Activated CD8-positive, alpha-beta memory T cell treated with anti-CD3 and anti-CD28 coated beads for 36 hours (primary cell): ENCODE measurements at regions not wholly inside any gene's neighbourhood (a gene's known extent, or its start where the extent isn't known, plus 50 kb on each side); places are given as distances from the start of the nearest gene placed in this dataset.

ENCODE experiments used
- CTCF ChIA-PET: fragments of 350-600 bp; sonication (Branson Sonifier 250); formaldehyde crosslinking; loops from one replicate; lab custom pipeline; 2021; ENCODE audit warnings: antibody characterized with exemption; lab: Charles Lee
- POLR2A ChIA-PET: fragments of 350-600 bp; sonication (Branson Sonifier 250); formaldehyde crosslinking; loops from one replicate; lab custom pipeline; 2021; ENCODE audit warnings: antibody characterized with exemption; lab: Charles Lee

DNA sequence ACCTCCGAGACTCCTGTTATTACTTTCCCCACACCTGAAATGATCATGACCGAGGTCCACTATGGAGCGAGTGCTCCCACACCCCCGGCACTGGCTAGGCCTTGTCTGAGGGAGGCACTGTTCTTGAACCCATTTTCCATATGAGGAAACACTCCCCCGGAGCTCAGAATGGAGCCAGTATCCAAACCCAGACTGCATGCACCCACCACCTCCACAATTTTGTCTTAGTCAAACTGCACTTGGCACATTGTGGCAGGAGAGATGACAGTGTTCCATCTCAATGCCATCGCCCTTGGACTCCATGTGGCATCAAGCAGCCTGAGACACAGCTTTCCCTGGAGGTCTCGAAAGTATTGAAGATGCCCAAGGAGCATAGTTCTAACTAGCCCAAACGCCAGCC is 154.1 kb downstream of the NUP210 start:
- ChIA-PET POLR2A (interaction anchor here (0.7 kb wide), 1 partner anchor 205 kb away, joined by 5 read pairs; no protein-coding TSS in a partner anchor), CTCF (interaction anchor here (0.6 kb wide), 2 partner anchors 51 to 201 kb away, joined by 3 to 4 read pairs; no protein-coding TSS in a partner anchor)

DNA sequence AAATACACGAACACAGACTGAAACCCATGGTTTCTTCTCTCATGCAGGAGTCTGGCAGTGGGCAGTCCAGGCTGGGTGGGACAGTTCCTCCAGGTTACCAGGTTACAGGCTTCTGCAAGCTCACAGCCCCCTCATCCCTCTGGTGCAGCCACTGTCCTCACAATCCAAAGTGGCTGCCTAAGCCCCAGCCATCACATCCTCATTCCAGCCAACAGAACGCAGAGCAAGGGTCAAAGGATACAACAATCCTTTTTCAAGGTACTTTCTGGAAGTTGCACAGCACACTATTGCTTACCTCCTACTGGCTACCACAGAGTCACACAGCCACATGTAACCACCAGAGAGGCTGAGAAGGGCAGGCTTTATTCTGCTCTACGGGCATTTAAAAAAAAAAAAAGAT is 154.6 kb downstream of the NUP210 start:
- POLR2A ChIA-PET = interaction anchor here (0.7 kb wide), 1 partner anchor 205 kb away, joined by 5 read pairs; no protein-coding TSS in a partner anchor
- CTCF ChIA-PET = interaction anchor here (0.6 kb wide), 1 partner anchor 52 kb away, joined by 4 read pairs; no protein-coding TSS in a partner anchor

DNA sequence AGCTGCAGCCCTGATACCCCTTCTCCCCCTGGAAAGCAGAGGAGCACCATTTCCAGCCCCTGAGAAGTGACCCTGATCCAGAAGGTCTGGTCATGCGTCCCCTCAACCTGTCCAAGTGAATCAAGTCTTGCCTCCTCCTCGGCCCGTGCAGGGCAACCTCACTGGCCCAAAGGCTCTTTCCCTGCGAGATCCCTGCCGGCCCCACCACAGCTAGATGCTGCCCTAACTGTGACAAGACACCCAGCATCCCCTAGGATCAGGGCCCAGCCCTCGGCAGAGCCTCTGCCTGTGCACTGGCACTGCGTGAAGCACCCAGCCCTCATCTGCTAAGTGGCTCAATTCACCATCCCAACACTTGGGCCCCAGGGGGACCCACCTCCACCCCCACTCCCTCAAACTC is 155.1 kb downstream of the NUP210 start:
- ChIA-PET CTCF (no interaction called here), POLR2A (no interaction called here)

DNA sequence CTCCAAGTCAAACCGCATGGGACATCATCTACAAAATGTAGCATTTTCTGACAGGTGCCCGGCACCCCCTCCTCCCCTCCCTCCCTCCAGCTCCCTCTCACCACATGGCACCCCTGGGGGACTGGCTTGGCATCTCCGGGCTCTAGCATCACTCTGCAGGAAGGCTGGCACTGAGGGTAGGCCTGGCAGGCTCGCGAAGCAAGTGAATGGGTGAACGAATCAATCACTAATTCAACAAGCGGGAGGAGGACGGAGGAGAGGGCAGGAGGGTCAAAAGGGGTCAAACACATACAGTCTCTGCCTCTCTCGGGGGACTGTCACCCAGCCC is 155.7 kb downstream of the NUP210 start:
- ChIA-PET POLR2A (no interaction called here), CTCF (no interaction called here)

DNA sequence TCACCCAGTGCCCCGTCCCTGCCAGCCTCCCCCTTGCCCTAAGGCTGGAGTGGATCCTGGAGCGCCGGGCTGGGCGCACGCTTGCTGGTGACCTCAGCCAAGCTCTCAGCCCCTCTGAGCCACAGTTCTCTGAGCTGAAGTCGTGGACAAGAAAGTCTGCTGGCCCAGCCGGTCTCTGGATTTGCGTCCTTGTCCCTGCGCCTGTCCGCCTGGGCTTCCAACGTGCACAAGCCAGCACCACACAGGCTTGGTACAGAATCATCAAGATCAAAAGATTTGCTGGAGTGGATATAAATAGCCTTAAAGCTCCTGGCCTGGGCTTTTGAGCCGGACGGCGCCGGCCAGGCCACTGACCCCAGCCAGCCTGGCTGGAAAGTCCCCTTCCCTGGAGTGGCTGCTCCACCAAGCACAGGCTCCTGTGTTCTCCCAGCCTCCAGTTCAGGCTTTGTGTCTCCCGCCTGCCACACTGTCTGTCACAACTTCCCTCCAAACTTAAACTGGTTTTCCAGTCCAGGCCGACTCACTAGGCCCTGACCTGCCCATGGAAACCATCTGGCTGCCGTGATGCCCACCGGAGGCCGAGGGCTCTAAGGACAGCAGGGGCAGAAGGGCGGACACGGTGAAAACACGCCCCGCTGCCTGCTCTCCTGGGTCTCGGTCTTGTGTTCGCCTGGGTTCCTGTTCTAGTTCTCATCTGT is 156.2 kb downstream of the NUP210 start:
- ChIA-PET POLR2A (no interaction called here), CTCF (no interaction called here)

DNA sequence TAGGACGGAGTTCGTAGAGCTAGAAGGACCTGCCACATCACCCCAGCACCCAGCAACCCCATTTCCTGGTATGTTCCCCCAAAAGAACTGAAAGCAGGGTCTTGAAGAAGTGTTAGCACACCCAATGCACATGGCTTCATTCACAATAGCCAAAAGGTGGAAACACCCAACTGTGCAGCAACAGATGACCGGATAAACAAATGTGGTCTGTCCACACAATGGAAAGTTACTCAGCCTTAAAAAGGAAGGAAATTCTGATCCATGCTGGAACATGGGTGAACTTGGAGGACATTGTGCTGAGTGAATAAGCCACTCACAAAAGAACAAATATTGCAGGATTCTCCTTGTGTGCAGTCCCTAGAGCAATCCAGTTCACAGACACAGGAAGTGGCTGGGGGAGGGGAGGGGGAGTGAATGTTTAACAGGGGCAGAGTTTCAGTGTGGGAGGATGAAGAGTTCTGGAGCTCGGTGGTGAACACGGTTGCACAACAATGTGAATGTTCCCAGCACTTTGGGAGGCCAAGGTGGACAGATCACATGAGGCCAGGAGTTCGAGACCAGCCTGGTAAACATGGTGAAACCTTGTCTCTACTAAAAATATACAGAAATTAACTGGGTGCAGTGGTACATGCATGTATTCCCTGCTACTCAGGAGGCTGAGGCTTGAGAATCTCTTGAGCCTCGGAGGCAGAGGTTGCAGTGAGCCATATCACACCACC is 157.5 kb downstream of the NUP210 start:
- ChIA-PET POLR2A (no interaction called here), CTCF (no interaction called here)

DNA sequence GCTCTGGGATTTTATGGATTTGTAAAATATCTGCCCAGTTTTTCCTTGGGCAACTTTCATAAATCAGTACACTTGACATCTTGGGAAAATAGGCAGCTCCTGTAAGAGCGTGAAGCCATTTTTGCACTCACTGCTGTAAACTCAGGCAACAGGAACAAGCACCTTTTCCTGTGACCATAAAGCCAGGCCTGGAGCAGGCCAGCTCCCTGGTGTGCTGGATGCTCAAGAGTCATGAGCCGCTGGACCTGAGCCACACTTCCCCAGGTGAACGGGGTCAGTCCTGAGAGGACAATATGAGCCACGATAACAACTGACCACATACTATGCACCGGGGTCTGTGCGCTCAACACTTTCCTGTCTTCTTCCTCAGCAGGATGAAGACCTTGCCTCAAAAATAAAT is 158.2 kb downstream of the NUP210 start:
- ChIA-PET CTCF (interaction anchor here (1.4 kb wide), 1 partner anchor 170 kb away, joined by 3 read pairs; no protein-coding TSS in a partner anchor), POLR2A (interaction anchor here (0.6 kb wide), 1 partner anchor 18 kb away, joined by 4 read pairs; no protein-coding TSS in a partner anchor)

DNA sequence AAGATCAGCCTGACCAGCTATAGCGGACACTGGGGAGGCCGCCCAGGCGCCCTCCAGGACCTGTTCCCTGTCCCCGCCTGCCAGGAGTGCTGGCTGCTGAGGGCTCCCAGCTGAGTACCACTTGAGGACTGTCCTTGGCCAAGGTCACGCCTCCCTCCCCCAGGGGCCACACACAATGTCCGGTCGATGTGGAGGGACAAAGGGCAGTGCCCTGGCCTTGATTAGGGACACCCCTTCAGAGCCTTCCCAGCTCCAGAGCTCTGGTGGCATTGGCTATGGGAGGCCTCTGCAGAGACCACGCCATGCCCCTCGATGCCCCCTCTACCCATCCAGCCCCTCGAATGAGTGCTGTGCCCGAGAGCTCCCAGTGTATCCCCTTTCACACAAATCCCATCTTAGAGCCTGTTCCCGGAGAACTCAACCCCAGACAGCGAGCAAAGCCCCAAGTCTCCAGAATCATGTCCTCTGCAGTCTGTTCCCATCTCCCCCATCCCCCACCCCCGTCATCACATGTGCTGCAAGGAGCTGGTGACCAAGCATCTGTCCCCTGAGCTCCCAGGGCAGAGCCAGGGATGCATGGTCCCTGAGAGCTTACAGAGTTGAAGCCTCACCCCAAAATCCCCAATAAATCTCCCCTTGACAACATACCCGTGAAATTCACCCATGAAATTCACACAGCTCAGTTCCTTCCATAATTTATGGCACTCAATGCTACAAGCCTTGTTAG is 158.9 kb downstream of the NUP210 start:
- ChIA-PET CTCF (interaction anchor here (1.4 kb wide), 1 partner anchor 169 kb away, joined by 3 read pairs; no protein-coding TSS in a partner anchor), POLR2A (interaction anchor here (0.6 kb wide), 1 partner anchor 18 kb away, joined by 4 read pairs; no protein-coding TSS in a partner anchor)

DNA sequence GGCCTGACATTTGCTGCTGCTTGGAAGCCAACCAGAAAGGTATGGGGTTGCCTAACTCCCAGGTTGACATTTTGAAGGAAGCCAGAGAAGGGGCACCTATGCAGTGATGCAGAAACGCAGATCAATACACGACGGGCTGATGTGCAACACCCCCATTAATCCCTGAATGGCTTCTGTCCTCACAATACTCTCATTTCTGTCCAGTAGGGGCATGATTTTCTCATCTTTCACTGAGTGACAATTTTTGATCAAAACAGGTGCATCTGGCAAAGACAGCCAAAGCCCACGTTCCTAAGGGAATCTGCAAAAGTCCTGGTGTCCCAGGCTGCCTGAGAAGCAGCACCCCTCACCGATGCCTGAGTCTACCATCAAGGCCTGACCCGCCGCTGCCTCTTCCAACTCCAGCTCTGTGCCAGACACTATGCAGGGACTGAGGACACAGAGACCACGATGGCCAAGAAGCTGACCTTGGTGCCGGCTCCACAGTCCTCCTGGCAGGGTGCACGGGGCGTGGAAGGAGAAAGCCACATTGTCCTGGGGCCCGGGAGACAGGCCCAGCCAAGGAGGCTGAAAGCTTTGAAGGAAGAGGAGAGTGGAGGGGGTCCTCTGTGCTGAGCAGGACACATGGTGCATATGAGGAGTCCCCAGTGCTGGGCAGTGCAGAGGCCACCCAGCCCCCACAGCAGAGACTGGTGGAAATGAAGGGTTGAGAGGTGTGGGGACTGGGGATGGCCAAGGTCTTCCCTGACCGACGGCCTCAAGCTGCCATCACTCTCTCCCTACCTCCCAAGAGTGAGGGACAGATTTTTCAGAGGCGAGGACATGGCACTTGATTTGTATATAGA is 159.6 kb downstream of the NUP210 start:
- ChIA-PET CTCF (interaction anchor here (1.4 kb wide), 1 partner anchor 169 kb away, joined by 3 read pairs; no protein-coding TSS in a partner anchor), POLR2A (no interaction called here)

DNA sequence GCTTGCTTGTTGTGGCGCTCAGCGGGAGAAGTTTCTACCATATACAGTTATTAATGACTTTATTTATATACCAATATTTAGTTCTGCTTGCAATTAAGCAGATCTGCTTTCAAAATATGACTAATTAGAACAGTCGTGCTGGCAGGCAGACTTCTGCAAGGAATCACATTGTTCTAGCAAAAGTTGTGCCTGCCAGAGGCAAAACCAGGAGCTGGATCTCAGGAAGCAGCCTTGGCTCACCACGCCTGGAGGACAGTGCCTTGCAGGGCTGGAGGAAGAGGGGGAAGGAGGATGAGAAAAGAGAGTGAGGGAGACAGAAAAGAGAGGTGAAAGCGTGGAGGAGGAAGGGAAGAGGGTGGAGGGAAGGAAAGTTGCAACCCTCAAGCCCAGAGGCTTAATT is 160.3 kb downstream of the NUP210 start:
- ChIA-PET CTCF (no interaction called here), POLR2A (no interaction called here)

DNA sequence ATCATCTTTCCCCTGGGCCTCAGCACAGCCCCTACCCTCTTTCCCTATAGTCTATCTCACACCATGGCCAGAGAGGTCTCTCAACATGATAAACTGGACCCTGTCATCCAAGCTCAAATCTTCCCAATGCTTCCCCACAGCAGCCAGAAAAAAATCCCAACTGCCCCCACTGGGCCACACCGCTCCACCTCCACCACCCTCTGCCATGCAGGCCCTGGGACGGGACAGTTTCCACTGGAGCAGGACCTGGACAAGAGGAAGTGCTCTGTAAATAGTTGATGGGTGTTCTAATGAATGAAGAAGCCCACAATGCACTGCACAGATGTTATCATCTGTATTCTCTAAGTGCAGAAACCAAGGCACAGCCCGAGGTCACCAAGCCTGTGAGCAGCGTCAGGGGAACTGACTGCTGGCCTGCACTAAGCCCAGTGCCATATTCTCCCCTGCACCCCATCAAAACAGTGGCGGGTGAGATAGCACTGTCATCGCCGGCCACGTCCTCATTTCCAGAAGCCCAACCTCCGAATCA is 161.1 kb downstream of the NUP210 start:
- POLR2A ChIA-PET = no interaction called here
- CTCF ChIA-PET = no interaction called here

DNA sequence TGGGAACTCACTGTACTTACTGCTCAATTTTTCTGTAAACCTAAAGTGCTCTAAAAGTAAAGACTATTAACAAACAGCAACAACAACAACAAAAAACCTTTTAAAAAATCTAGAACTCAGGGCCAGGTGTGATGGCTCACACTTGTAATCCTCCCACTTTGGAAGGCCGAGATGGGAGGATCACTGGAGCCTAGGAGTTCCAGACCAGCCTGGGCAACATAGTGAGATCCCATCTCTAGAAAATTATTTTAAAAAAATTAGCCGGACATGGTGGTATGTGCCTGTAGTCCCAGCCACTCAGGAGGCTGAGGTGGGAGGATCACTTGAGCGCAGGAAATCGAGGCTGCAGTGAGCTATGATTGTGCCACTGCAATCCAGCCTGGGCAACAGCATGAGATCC is 161.8 kb downstream of the NUP210 start:
- POLR2A ChIA-PET = no interaction called here
- CTCF ChIA-PET = no interaction called here

DNA sequence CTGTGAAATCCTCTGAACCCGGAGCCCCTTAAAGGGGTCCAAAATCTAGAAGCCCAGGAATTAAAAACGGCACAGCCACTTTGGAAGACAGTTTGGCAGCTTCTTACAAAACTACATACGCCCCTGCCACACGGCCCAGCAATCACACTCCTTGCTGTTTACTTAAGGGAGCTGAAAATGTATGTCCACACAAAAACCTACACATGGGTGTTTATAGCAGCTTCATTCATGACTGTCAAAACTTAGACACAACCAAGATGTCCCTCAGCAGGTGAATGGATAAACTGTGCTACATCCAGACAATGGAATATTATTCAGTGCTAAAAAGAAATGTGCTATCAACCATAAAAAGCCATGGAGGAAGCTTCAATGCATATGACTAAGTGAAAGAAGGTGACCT is 162.5 kb downstream of the NUP210 start:
- POLR2A ChIA-PET = no interaction called here
- CTCF ChIA-PET = no interaction called here

DNA sequence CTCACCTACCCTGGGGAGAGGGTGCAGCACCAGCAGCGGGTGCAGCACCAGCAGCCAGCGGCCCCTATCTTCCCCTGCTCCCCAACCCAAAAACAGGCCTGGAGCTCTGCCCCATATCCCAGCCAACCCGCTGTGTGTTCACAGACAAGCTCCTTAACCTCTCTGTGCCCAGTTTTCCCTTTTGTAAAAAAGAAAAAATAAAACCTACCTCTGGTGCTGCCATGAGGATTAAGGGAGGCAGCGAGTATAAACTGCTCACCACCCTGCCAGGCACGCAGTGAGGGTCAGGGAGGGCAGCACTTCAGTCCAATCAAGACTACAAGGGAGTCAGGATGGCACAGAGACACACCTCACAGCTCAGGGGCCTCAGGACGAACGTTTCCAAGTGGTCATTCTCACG is 163.3 kb downstream of the NUP210 start:
- ChIA-PET POLR2A (no interaction called here), CTCF (interaction anchor here (0.6 kb wide), 1 partner anchor 49 kb away, joined by 3 read pairs; no protein-coding TSS in a partner anchor)

DNA sequence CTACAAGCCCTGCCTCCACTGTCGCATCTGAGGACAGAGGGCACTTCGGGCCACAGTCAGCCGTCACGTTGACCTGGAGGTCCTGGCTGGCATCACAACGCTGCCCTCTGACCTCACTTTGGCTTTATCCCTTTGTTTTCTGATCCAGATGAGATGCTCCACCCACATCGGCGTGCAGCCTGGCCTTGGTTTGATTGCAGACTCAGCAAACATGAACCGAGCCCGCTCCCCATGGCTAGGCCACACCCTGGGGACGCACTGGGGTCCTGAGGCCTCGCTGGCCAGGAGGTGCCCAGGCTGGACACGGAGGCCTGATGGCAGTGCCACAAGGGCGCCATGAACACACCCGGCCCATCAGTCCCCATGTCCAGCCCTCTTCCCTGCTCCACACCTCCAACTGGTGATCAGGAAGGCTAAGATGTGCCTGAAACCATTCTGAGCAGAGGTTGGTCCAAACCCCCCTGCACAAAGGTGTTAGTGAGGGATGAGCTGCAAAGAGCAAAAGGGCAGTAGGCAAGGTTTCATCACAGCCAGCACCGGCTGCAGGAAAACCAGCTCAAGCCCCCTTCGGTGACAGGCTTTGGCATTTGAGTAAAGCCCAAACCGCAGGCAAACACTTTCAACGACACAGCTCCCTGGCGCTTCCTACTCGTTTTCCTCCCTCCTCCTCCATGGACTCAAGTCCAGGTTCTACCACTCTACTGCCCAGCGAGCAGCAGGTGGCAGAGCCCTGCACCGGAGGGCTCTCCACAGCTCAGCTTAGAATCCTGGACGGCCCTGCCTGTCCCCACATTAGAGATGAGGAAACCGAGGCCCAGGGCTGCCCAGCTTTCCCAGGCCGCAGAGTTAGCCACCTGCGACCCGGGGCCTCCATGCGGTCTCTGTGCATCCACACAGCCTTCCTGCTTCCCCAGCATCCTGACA is 165.8 kb downstream of the NUP210 start:
- CTCF ChIA-PET = no interaction called here
- POLR2A ChIA-PET = no interaction called here

DNA sequence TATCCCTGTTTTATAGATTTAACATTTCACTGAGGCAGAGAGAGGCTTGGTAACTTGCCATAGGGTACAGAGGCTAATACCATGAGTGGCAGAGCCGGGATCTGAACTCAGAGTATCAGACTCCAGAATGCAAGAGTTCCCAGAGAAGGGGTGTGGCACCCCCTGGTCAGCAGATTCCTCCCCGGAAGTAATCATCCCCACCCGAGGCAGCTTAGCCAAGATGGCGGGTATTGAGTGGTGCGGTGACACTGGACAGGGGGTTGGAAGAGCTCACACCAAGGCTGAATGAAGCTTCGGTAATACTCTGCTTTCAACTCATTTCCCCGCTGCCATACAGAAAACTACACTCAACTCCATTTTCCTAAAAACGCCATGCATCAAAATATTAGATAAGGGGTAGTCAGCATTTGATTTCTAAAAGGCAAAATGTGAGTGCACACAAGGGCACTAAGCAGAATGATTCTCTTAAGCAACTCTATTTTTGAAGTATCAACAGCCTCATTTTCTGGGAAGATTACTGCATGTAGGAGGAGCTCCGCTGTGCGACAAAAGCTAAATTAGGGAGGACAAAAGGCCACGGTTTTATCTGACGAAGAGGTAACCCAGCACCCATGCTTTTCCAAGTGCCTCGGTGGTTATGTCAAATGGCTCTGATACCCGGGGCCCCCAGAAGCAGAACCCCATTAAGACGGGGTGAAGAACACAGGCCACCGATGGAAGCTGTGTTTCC is 166.7 kb downstream of the NUP210 start:
- POLR2A ChIA-PET = no interaction called here

DNA sequence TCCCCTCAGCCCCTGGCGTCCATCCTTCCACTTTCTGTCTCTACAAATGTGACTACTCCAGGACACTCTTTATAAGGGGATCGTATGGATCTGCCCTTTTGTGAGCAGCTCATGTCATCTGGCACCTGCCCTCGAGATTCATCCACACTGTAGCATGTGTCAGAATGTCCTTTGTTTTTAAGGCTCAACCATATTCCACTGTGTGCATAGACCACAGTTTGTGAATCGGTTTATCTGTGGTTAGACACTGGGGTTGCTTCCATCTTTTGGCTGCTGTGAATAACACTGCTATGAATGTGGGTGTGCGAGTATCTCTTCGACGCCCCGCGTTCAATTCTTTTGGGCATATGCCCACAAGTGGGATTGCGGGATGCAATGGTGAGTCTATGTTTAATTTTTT is 167.9 kb downstream of the NUP210 start:
- ChIA-PET CTCF (no interaction called here), POLR2A (no interaction called here)

More for the DNA sequence above, 166.7 kb downstream of the NUP210 start:
- CTCF ChIA-PET = no interaction called here
